ENCODE measurements at regions not wholly inside any gene's neighbourhood (a gene's known extent, or its start where the extent isn't known, plus 50 kb on each side); places are given as distances from the start of the nearest gene placed in this dataset.

- intact Hi-C loops (cut with micrococcal nuclease), result no loop called here
- Mint-ChIP-seq H3K9me3 (no peaks in the 10 kb centered on the region), H3K4me1 (ENCODE audit: low read depth) (no peaks in the 10 kb centered on the region), H3K4me3 (no peak overlapping the region), H3K36me3 (no peaks in the 10 kb centered on the region), H3K27ac (no peak overlapping the region), H3K27me3 (no peaks in the 10 kb centered on the region)
- no peak for DNase-seq
- ChIA-PET POLR2A (no interaction called here), CTCF (no interaction called here)
Observed at GRCh38 chr5:167631191-167631590, 660.3 kb upstream of the WWC1 start.

DNA sequence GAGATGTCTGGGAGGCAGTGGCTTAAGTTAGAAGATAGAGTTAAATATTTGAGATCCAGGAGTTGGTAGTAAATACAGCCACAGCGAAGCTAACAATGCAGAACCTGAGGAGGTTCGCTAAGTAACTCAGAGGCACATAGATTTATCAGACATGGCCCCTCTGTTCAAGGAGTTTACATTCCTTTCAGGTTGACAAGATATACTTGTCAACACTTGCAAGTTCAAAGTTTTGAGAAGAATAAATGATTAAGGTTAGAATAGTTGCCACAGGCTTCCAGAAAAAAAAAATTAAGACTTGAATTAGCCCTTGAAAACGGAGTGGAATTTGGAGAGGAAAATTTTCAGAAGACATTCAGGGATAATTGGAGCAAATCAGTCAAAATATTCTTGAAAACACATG, 658.3 kb upstream of the WWC1 start:
- H3K36me3 Mint-ChIP-seq, result no peaks in the 10 kb centered on the region
- no peaks in the 10 kb centered on the region for H3K4me1 Mint-ChIP-seq (ENCODE audit: low read depth)
- intact Hi-C loops (cut with micrococcal nuclease), result no loop called here
- H3K4me3 Mint-ChIP-seq, result no peak overlapping the region
- no peak for DNase-seq
- no peak overlapping the region for H3K27ac Mint-ChIP-seq
- H3K27me3 Mint-ChIP-seq, result no peaks in the 10 kb centered on the region
- ChIA-PET CTCF (no interaction called here), POLR2A (no interaction called here)
- H3K9me3 Mint-ChIP-seq, result no peaks in the 10 kb centered on the region

DNA sequence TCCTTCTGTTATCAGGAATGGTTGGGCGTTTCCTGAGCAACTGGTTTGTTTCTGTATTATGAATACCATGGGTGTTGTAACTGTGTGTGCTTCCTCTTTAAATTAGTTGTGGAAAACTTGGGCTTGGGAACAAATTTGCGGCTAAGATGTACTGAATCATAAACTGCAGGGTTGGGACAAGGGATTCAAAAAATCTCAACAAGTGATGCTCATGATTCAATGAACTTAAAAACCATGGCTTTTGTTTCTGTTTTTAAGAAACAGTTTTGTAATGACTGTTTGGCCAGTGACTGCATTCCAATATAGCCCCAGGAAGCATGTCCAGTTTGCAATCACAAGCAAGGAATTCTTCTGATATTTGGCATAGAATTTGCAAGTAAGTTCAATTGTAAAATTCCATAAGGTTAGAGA, 657.5 kb upstream of the WWC1 start:
- Mint-ChIP-seq H3K36me3 (no peaks in the 10 kb centered on the region), H3K4me3 (no peak overlapping the region), H3K27me3 (no peaks in the 10 kb centered on the region), H3K9me3 (no peaks in the 10 kb centered on the region), H3K4me1 (ENCODE audit: low read depth) (no peaks in the 10 kb centered on the region), H3K27ac (no peak overlapping the region)
- intact Hi-C loops (cut with micrococcal nuclease), result no loop called here
- no peak for DNase-seq
- POLR2A ChIA-PET, result no interaction called here
- CTCF ChIA-PET, result no interaction called here

DNA sequence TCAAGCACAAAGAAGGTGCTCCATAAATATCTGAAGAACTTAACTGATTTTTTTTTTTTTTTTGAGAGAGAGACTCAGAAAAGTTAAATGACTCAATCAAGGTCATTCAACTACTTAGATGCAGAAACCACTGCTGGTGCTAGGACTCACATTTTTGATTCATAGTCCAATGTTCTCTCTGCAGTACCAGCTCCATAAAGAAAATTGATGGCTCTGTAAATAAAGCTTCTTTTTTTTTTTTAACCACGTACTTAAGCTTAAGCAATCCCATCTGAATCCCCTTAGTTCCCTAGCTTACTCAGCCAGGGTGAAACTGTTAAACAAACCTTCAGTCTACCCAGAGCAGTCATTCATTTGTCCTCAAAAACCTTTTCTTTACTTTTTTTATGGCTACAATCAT, 657.0 kb upstream of the WWC1 start:
- Mint-ChIP-seq H3K36me3 (no peaks in the 10 kb centered on the region), H3K4me1 (ENCODE audit: low read depth) (no peaks in the 10 kb centered on the region), H3K27ac (no peak overlapping the region), H3K9me3 (no peaks in the 10 kb centered on the region), H3K4me3 (no peak overlapping the region), H3K27me3 (no peaks in the 10 kb centered on the region)
- ChIA-PET POLR2A (no interaction called here), CTCF (no interaction called here)
- intact Hi-C loops (cut with micrococcal nuclease), result no loop called here
- DNase-seq, result no peak

DNA sequence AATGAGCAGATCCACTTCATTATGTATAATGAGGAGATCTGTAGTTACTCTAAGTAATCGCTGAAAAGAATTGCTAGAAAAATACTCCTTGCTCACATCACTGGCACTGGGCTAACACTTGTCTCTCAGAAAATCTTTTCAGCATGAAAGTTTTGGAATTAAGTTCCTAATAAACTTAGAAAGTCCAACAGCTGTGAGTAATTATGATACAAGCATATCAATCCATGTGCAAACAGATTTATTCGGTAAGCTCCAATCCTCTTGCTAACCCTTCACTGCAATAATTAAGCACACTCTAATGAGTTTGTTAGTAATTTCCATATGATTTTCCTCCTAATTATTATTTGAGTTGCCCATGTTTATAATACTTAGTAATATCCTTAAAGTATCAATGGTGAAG, 652.6 kb upstream of the WWC1 start:
- POLR2A ChIA-PET, result no interaction called here
- Mint-ChIP-seq H3K4me1 (ENCODE audit: low read depth) (no peaks in the 10 kb centered on the region), H3K4me3 (no peak overlapping the region), H3K9me3 (no peaks in the 10 kb centered on the region), H3K27me3 (no peaks in the 10 kb centered on the region), H3K36me3 (no peaks in the 10 kb centered on the region), H3K27ac (no peak overlapping the region)
- intact Hi-C loops (cut with micrococcal nuclease), result no loop called here
- no peak for DNase-seq
- CTCF ChIA-PET, result no interaction called here

- ChIA-PET CTCF (no interaction called here), POLR2A (no interaction called here)
- intact Hi-C loops (cut with micrococcal nuclease), result no loop called here
- Mint-ChIP-seq H3K27ac (no peak overlapping the region), H3K4me3 (no peak overlapping the region), H3K36me3 (no peaks in the 10 kb centered on the region), H3K27me3 (no peaks in the 10 kb centered on the region), H3K4me1 (ENCODE audit: low read depth) (no peaks in the 10 kb centered on the region), H3K9me3 (no peaks in the 10 kb centered on the region)
- DNase-seq, result no peak
Observed at GRCh38 chr5:167639273-167639672, 652.2 kb upstream of the WWC1 start.

DNA sequence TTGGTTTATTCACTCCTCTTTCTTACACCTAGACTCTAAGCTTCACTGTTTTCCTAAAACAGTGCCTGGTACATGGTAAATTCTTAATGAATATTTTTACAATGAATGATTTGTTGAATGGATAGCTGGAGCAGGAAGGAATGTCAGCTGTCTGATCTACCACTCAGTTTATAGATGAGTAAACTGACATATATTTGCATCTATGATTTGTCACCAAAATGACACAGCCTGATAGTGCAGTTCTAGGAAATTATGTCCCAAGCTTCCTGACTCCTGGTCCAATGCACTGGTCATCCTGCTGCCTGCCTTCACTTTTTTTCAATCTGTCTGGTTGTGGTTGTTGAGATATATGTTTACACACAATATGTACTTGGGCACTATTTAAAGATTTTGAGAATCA, 651.7 kb upstream of the WWC1 start:
- no peak for DNase-seq
- Mint-ChIP-seq H3K27ac (no peak overlapping the region), H3K4me1 (ENCODE audit: low read depth) (no peaks in the 10 kb centered on the region), H3K4me3 (no peak overlapping the region), H3K36me3 (no peaks in the 10 kb centered on the region), H3K9me3 (no peaks in the 10 kb centered on the region), H3K27me3 (no peaks in the 10 kb centered on the region)
- POLR2A ChIA-PET, result no interaction called here
- CTCF ChIA-PET, result no interaction called here
- intact Hi-C loops (cut with micrococcal nuclease), result no loop called here

GRCh38 chr5:167642181-167642580, 649.3 kb upstream of the WWC1 start:
- intact Hi-C loops (cut with micrococcal nuclease), result no loop called here
- CTCF ChIA-PET, result no interaction called here
- no peak overlapping the region for H3K4me3 Mint-ChIP-seq
- no peaks in the 10 kb centered on the region for H3K27me3 Mint-ChIP-seq
- no peaks in the 10 kb centered on the region for H3K4me1 Mint-ChIP-seq (ENCODE audit: low read depth)
- DNase-seq, result no peak
- POLR2A ChIA-PET, result no interaction called here
- no peaks in the 10 kb centered on the region for H3K9me3 Mint-ChIP-seq
- no peak overlapping the region for H3K27ac Mint-ChIP-seq
- H3K36me3 Mint-ChIP-seq, result no peaks in the 10 kb centered on the region

DNA sequence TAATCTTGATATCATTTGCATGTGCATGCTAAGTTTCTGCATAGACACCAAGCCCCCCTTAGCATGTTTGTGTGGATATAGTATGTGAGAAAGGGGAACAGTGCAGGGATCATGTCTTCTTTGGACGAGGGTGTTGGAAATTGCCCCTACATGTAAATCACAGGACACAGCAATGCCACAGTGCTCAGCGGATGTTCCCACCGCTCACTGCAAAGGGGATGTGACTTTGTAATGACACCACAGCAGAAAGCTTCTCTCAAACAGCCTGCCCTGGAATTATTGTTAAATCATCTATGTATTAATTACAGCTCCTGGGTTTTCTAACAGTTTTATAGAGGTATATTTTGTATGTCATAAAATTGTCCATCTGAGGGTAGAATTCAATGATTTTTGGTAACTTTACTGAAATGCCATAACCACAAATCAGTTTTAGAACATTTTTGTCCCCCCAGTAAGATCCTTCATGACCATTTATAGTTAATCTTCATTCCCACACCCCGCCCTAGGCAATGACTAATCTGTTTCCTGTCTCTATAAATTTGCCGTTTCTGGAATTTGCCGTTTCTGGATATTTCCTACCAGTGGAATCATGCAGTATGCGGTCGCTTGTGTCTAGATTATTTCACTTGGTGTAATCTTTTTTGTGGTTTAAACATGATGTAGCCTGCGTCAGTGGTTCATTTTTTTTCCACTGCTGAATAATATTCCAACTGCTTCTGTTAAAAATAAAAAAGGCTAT, 648.5 kb upstream of the WWC1 start:
- CTCF ChIA-PET, result no interaction called here
- Mint-ChIP-seq H3K4me3 (no peak overlapping the region), H3K36me3 (no peaks in the 10 kb centered on the region), H3K4me1 (ENCODE audit: low read depth) (no peaks in the 10 kb centered on the region), H3K9me3 (no peaks in the 10 kb centered on the region), H3K27me3 (no peaks in the 10 kb centered on the region), H3K27ac (no peak overlapping the region)
- DNase-seq, result no peak
- POLR2A ChIA-PET, result no interaction called here
- intact Hi-C loops (cut with micrococcal nuclease), result no loop called here

GRCh38 chr5:167643631-167644280, 647.7 kb upstream of the WWC1 start:
- CTCF ChIA-PET, result no interaction called here
- intact Hi-C loops (cut with micrococcal nuclease), result no loop called here
- Mint-ChIP-seq H3K36me3 (no peaks in the 10 kb centered on the region), H3K27me3 (no peaks in the 10 kb centered on the region), H3K9me3 (no peaks in the 10 kb centered on the region), H3K4me1 (ENCODE audit: low read depth) (no peaks in the 10 kb centered on the region), H3K4me3 (no peak overlapping the region), H3K27ac (no peak overlapping the region)
- no peak for DNase-seq
- POLR2A ChIA-PET, result no interaction called here

DNA sequence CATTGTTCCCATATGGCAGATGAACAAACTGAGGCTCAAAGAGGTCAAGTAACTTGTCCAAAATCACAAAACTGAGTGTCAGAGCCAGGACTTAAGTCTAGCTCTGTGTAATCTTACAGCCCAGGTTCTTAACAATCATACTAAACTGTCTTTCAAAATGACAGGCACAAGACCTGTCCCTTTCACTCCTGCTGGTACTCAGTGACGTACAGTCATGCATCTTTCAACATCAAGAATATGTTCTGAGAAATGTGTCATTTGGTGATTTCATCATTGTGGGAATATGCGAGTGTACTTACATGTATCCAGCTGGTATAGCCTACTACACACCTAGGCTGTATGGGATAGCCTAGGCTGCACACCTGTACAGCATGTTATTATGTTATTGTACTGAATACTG, 646.8 kb upstream of the WWC1 start:
- Mint-ChIP-seq H3K27me3 (no peaks in the 10 kb centered on the region), H3K27ac (no peak overlapping the region), H3K9me3 (no peaks in the 10 kb centered on the region), H3K4me1 (ENCODE audit: low read depth) (no peaks in the 10 kb centered on the region), H3K36me3 (no peaks in the 10 kb centered on the region), H3K4me3 (no peak overlapping the region)
- intact Hi-C loops (cut with micrococcal nuclease), result no loop called here
- no peak for DNase-seq
- ChIA-PET CTCF (no interaction called here), POLR2A (no interaction called here)

- H3K36me3 Mint-ChIP-seq, result no peaks in the 10 kb centered on the region
- POLR2A ChIA-PET, result no interaction called here
- no peak for DNase-seq
- intact Hi-C loops (cut with micrococcal nuclease), result no loop called here
- H3K4me3 Mint-ChIP-seq, result no peak overlapping the region
- H3K27me3 Mint-ChIP-seq, result no peaks in the 10 kb centered on the region
- CTCF ChIA-PET, result no interaction called here
- no peaks in the 10 kb centered on the region for H3K4me1 Mint-ChIP-seq (ENCODE audit: low read depth)
- no peaks in the 10 kb centered on the region for H3K9me3 Mint-ChIP-seq
- H3K27ac Mint-ChIP-seq, result no peak overlapping the region
Observed at GRCh38 chr5:167649471-167649870, 642.0 kb upstream of the WWC1 start.

DNA sequence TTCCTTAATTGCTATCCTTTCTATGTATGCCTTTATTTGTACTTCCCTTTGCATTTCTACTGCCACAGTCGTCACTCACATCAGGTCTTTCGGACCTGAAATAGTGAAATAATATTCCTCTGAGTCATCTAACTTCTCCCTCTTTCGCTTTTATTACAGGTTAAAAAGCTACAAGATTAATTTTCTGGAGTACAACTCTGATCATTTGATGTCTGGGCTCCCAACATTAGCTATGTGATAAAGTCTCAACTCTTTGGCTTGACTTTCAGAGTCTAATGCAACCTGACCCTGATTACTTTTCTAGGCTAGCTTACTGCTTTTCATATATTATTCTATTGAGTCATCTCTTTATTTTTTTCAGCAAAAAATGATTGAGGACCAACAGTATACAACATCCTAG, 638.8 kb upstream of the WWC1 start:
- Mint-ChIP-seq H3K4me3 (no peak overlapping the region), H3K4me1 (ENCODE audit: low read depth) (no peaks in the 10 kb centered on the region), H3K27me3 (no peaks in the 10 kb centered on the region), H3K27ac (no peak overlapping the region), H3K9me3 (no peaks in the 10 kb centered on the region), H3K36me3 (no peaks in the 10 kb centered on the region)
- intact Hi-C loops (cut with micrococcal nuclease), result no loop called here
- ChIA-PET CTCF (no interaction called here), POLR2A (no interaction called here)
- no peak for DNase-seq
